ENCODE measurements at regions not wholly inside any gene's neighbourhood (a gene's known extent, or its start where the extent isn't known, plus 50 kb on each side); places are given as distances from the start of the nearest gene placed in this dataset.

DNA sequence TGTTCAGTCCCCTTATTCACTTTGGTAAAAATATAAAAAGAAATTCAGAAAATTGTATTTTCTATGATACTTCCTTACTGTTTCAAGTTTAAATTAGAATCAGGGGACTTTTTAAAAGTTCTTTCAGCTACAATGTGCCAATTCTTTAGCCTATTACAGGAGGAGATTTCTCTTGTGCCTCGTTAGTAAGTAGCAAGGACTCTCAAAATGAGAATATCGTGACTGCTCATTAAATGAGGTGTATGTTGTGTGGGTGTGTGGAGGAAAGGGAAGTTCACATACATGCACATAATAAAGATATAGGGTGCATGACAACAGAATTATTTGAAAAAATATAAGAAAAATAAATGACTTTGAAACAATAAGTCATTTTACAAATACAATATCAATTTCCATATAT lies 190.5 kb downstream of the DTHD1 start:
- TF ChIP-seq ZZZ3 (IDR thresholded peaks at IDR 0.05): no peak
- TF ChIP-seq, protein P1, sequence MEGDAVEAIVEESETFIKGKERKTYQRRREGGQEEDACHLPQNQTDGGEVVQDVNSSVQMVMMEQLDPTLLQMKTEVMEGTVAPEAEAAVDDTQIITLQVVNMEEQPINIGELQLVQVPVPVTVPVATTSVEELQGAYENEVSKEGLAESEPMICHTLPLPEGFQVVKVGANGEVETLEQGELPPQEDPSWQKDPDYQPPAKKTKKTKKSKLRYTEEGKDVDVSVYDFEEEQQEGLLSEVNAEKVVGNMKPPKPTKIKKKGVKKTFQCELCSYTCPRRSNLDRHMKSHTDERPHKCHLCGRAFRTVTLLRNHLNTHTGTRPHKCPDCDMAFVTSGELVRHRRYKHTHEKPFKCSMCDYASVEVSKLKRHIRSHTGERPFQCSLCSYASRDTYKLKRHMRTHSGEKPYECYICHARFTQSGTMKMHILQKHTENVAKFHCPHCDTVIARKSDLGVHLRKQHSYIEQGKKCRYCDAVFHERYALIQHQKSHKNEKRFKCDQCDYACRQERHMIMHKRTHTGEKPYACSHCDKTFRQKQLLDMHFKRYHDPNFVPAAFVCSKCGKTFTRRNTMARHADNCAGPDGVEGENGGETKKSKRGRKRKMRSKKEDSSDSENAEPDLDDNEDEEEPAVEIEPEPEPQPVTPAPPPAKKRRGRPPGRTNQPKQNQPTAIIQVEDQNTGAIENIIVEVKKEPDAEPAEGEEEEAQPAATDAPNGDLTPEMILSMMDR (IDR thresholded peaks at IDR 0.05 in 2 of 3, conservative IDR thresholded peaks at IDR 0.05 in 1 of 3; ENCODE audit: insufficient read depth in 2 of 3, low read depth in 1 of 3, low read length in 3 of 3): no peak
- no peak for TF ChIP-seq ZNF717 (CRISPR knock-in tag; IDR thresholded peaks at IDR 0.05)
- TF ChIP-seq, protein P2, sequence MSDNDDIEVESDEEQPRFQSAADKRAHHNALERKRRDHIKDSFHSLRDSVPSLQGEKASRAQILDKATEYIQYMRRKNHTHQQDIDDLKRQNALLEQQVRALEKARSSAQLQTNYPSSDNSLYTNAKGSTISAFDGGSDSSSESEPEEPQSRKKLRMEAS (CRISPR knock-in tag; IDR thresholded peaks at IDR 0.05): no peak
